NCI-H524 treated with DMSO at 0.1 percent for 48 hours (cell line): ENCODE measurements at regions not wholly inside any gene's neighbourhood (a gene's known extent, or its start where the extent isn't known, plus 50 kb on each side); places are given as distances from the start of the nearest gene placed in this dataset.
A peak's percentile ranks its signal among the peaks of the same experiment; 100 is the strongest.

Experiments used
- DNase-seq: peaks from one replicate; lab custom pipeline; 2025; lab: John Stamatoyannopoulos, UW

DNA sequence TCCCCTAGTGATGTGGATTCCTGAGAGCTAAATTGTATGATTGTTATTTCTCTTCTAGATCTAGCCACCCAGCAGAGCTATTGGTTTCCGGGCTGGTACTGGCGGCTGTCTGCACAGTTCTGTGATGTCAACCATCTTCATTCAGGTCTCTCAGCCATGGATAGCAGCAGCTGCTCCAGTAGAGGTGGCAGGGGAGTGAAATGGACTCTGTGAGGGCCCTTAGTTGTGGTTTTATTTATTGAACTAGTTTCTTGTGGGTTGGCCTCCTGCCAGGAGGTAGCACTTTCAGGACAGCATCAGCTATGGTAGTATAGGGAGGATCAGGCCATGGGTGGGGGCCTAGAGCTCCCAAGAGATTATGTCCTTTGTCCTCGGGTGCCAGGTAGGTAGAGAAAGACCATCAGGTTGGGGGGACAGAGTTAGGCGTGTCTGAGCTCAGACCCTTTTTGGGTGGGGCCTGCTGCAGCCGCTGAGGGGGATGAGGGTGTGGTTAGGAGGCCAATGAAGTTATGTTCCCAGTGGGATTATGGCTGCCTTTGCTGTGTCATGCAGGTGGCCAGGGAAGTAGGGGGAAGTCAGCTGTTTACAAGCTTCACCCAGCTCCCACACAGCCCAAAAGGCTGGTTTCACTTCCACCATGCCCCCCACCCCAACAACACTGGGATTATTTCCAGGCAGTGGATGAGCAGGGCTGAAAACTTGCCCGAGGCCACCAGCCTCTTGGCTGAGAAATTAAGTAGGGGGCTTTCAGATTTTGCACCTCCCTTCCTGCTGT is 55.1 kb upstream of the RGS4 start:
- DNase-seq: no peak

DNA sequence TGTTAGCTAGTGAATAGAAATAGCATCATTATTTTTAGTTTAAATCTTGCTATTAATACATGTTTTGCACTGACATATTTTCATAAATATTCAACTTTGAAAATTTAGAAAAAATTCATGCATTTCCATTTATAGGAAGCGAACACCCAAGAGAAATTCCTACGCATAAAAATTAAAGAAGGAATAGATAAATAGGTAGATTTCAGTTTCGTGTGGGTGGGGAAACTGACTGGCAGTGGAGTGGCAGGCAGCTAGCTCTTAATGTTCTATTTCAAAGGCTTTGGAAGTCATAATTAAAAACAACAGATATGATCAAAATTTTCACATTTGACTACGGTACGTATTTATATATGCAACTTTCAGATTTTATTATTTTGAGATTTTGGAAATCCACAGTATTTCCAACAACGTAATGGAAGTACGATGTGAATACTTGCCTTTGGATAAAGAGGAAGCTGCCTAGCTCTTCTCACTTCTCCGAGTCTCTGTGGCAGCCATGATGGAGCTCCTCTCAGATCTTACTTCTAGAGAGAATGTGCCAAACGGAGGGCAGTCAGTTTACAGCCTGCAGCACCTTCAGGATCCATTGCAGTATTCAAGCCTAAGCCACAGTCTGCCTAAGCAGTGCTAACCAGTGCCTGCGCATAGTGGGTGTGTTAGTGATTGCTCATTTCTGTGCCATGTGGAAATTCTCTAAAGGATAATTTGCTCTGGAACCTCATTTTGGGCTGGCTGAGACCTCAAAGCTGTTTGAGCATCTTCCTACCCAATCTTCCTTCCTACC is 62.9 kb upstream of the RGS4 start:
- no peak for DNase-seq

DNA sequence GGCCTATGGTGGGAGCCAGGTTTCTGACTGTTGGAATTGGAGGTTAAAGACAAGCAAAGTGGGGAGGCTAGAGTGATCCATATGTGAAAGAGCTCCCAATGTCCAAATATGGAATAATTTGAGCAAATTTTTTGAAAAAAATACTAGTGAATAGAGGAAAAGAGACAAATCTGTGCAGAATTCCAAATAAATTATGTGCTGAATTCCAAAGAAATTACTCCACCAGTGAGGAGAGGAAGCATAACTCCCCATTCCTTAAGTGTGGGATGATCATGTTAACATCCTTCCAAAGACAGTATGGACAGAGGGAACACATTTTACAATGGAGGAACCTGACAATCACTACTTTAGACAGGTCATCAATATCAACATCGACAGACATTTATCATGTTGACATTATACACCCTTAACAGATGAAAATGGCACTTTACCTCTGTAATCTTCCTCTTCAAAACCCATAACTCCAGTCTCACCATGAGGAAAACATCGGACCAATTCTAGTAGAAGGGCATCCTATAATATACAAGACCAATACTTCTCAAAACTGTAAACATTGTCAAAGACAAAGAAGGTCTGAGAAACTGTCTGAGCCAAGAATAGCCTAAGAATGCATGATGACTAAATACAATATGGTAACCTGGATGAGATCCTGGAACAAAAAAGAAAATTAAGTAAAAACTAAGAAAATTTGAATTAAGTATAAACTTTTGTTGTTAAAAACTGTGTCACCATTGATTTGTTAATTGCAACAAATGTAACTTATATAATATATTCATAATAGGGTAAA is 71.5 kb upstream of the RGS4 start:
- no peak for DNase-seq

DNA sequence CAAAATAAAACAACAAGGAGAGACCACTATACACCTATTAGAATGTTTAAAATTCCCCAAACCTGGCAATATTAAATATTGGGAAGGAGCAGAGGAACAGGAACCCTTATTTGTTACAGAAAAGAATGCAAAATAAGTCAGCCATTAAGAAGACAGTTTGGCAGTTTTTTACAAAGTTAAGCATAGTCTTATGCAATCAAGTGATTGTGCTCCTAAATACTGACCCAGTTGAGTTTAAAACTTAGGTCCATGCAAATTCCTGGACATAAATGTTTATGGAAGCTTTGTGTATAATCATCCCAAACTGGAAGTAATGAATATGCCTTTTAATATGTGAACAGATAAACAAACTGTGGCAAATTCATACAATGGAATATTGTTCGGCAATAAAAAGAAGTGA is 72.9 kb upstream of the RGS4 start:
- DNase-seq: no peak

DNA sequence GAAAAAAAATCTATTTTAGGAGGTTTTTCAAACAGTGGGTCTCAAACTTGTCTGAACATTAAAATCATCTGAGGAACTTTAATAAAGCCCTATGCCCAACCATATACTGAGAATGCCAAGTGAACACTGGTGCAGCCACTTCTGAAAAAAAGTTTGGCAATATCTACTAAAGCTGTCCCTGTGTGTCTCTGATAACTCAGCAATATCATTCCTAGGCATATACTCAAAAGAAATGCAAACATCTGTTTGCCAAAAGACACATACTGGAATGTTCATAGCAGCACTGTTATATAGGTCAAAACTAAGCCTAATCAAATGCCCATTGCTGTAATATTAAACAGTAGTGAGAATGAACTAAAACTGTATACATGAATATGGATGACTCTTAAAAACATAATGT is 74.2 kb upstream of the RGS4 start:
- DNase-seq: no peak

DNA sequence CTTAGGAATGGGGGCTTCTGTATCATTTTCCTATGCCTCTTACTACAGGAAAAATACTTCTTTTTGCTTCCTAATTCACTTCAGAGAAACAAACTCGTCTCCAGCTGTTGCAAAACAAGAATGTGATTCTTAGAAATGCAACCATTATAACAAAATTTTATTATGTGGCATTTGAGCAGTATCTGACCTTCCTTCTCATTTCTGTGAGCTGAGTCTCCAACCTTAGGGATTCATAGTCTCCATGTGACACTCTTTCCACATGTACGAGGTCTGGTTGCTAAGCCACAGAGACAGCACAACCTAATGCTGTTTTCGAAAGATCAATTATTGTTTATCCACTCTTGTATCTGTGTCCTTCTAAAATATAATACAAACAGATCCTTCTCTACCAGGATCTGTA is 75.3 kb upstream of the RGS4 start:
- no peak for DNase-seq

DNA sequence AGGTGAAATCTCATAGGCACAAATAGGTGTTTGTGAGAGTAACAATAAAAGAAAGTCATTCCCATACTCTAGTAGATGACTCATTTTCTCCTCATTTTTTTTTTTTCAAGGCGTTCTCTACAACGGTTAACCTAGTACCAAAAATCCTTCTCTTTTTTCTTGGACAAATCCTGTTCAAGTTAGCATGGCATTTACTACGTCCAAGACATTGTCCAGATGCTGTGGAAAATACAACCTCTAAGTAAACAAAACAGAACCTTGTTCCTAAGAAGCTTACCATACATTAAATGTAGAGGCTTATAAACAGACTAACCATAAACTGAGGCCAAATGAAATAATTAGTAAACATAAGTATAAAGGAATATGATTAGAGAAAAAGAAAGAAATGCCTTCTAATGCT is 76.2 kb upstream of the RGS4 start:
- no peak for DNase-seq

DNA sequence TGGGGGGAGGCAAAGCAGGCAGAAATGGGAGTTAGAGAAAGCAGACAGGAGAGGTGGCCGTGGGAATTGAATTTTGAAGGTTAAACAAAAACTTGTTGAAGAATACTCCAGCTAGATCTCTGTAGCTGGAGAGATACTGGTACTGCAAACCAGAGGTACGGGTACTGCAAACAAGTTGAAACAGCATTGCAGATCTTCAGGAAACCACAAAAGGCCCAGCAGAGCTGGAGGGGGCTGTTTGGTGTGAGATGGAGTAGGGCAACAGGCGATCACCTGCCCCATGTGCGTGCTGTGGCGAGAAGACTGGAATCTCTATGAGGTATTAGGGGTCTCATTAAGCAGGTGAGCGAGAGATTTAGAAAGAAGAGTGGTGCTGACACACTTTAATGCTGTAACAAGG is 77.7 kb upstream of the RGS4 start:
- DNase-seq: no peak

DNA sequence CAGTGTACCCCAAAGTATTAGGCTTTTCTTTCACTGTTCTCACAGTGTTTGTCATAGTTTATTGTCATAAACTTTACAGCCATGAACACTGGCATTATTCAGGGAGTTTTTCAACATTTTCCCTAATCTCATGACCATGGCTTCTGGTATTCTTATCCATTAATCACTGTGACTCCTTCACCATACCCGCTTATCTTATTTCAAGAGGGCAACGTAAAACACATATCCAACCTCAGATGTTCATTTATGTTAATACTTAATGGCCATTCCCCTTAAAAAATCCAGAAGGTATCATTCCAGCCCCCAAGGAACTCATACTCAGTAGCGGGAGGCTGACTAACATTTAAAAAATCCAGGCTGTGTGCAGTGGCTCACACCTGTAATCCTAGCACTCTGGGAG is 78.5 kb upstream of the RGS4 start:
- DNase-seq: no peak

DNA sequence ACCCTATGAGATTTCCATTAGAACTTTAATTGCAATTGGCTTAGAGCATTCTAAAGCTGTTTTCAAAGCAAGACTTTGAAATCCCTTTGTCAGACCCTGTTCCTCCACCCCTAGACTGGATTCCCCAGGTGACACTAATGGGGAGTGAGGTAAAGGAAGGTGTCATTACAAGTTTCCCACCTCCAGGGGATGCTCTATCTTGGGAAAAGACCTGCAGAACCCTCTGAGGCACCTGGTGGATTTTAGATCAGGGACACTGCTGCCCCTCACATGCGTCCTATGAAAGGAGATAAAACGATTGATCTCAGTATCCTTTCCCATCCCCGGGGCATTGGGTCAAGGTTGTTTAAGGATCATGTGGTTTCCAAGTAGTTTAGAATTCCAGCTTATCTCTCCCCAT is 80.3 kb upstream of the RGS4 start:
- DNase-seq: no peak

DNA sequence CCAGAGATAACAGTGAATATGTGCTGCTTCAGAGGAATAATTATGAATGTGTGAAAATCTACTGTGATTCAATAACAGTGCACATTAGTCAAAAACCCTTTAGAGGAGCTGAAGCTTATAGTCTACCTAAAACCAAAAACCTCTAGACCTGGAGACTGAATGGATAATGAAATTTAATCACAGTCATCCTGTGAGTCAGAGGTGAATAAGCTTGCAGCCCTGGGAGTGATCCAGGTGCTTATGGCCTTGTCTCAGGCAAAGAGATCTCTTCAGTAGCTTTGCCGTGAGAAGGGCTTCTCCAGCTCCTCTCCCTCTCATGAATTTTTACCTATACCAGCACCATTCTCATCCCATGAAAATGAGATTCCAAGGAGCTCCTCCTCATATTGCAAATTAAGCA is 81.3 kb upstream of the RGS4 start:
- no peak for DNase-seq

DNA sequence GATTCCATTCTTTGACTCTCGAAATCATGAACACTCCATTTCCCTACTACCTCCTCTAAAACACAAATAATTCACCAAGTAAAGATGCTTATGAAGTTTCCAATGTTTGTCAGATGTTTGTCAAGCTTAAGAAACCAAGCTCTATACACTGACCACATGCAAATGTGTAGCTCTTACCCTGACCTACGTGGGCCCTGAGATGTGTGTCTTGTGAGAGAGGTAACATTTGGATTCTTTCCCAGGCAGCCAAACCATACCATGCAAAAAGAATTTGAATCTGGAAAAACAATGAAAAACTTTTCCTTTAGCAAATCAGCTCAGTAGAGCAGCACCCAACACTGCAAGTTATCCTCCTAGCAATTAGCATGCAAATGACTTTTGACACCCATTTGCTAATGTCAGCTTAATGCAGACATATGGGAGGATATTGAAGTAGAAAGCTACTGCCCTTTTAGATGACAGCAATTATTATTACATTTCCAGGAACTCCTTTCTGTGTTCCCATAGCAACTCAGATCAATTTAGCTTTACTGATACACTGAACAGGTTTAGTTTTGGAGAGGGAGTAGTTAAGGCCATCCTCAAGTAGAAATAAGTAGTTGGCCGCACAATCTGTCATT is 83.2 kb upstream of the RGS4 start:
- no peak for DNase-seq

DNA sequence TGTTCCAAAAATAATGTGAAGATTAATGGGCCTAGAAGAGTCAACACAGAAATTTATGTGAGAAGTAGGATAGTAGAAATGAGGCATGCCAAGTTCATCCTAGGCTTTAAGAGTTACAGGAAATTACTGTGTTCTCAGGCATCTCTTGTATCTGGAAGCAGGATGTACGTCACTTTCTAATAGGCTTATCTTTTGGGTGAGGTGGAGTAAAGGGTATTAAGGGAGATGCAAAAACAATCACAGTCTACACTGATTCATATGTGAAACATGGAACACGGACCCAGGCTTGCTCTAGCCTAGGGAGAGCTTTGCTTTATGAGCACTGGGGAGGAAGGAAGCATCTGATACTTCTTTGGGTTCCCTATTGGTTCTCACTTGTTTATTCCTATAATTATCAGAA is 84.5 kb upstream of the RGS4 start:
- no peak for DNase-seq

DNA sequence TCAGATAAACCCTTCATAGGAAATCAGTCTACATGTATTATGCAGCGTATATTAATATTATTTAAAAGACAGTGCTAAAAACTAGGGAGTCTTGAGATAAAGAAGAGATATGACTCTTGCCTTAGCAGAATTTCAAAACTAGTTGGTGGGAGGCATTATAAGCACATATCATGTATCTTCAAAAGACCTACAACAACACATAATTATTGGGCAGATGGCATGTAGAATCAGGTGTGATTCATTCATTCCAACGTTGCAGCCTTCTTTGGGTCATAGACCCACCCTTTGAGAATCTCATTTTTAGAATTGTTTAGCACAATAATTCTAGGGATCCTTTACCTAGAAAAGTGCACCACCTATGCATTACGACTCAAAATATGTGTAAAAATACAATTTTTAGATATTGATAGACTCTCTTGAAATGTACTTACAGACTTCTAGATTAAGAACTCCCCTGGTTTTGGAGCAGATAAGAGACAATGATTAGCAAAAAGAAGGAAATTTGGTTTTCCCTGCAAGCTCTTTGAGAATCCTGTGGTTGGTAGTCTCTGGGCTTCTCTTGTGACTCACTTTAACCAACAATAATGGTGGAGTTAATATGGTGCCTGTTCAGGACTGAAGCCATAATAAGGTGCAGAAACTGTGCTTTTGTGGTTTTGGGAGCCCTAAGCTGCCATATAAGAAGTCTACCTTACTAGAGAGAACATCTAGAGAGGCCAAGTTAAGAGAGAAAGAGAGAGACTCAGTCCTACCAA is 85.3 kb upstream of the RGS4 start:
- DNase-seq: no peak

DNA sequence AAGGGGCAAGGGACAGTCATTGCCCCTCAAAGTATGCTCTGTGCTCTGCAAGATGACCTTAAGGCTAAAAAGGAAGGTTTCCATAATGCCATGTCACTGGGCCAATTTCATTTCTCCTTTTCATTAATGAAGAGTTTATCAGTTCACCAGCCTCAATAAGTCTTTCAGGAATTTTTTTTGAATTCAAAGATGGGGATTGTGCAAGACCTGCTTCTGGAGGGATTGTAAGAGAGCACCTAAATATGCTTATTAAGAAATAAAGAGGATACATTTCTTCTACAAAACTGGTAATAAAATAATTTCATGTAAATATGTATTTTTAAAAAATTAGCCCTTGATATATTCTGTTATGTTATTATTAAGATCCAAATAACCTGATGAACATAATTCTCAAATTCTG is 86.8 kb upstream of the RGS4 start:
- DNase-seq: no peak

DNA sequence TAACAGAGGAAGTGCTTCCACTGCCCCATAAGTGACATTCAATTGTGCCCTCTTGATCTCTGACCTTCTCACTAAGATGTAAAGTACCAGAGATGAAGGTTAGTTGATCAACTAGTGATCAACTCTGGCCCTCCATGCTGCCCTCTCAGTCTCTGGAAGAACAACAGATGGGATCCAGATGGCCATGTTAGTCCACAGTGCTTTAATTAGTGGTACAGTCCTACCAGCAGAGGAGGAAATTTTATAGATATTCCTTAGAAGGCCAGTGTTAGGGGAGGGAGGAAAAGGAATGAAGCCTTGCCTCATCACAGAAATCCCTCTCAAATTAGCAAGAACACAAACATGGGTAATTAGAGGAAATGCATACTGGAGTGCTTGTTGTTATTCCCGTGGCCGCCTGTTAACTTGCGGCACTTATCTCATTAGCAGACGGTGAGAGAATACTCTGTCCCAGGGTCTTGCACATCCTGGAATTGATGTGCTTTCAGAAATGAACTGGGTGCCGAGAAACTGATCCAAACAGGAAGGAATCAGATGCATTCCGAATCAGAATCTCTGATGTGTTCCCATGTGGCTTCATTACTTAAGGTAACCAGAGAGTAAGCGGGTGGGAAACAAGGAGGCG is 91.1 kb upstream of the RGS4 start:
- peak; percentile 92 for DNase-seq

DNA sequence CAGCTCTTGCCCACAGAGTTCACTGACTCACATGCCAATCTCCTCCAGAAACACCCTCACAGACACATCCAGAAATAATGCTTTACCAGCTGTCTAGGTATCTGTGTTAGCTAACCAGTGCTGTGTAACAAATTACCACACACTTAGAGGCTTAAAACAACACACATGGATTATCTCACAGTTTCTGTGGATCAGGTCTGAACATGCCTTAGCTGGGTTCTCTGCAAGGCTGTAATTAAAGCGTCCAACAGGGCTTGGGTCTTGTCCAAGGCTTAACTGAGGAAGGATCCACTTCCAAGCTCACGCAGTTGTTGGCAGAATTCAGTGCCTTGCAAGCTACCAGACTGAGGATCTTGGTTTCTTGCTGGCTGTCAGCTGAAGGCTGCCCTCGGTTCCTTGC is 92.5 kb upstream of the RGS4 start:
- peak; percentile 7 for DNase-seq

DNA sequence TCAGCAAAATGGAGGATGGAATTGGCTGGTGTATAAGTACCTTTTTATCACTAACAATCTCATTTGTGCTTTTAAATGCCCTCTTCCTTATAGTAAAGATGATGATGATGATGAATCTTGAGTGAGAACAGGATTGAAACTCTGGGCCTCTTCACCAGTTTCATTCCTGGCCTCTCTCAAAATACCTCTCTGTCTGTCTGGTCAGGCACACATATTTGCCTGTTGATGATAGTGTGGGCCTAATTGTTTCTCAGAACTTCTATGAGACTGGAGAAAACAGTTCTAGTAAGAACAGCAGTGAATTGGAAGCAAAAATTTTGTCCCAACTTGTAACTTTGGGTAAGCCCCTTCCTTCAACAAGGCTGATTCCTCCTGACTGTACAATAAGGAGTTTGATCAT is 94.4 kb upstream of the RGS4 start:
- DNase-seq: no peak

DNA sequence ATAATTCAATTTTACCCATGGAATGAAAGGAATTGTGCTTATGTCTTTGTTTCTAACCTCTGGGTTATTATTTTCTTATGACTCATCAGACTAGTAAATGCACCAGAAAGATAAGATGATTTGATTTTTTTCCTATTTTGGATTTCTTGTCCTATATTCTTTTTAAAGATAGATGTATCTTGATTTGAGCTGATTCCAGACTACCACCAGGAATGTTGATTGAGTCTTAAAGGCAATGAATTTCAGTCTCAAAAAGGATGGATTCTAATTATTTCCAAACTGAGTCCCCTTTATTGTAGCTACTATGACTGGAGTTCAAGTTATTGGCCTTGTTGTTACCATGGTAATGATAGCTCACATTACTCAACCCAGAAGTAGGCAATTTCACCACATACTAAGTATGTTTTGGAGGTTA is 95.8 kb upstream of the RGS4 start:
- no peak for DNase-seq

DNA sequence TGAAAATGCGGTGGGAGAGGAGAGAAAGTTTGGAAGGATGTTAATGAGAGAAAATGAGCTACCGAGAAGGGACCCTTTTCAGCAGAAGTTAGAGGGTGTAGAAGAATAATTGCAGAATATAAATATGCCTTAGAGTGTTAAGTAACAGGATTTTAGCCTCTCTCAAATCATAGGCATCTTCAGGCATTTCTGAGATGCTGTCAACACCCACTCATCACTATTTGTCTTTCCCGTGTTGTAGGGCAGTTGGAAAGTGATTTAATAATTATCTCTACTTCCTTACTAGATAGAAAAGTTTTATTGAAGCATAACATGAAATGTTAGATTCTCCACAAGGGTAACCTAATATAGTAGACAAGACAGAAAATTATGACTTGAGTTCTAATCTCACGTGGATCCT is 96.4 kb upstream of the RGS4 start:
- DNase-seq: no peak

DNA sequence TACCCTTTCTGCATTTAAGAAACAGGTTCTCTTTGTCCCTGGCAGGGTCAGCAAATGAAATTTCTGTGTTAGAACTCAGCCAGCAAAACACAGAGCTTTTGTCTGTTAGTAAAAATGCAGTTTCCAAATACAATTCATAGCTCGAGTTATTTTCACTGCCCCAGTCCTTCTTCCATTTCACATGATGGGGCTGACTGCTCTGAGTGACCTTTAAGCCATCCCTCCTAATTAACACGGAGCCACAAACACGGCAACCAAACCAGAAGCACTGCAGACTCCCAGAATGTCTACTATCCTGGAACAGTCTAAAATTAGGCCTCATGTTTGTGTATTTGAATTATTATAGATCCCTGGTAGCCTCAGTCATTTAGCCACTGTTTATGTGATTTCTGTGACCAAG is 99.1 kb upstream of the RGS4 start:
- DNase-seq: no peak
